ENCODE measurements at regions not wholly inside any gene's neighbourhood (a gene's known extent, or its start where the extent isn't known, plus 50 kb on each side); places are given as distances from the start of the nearest gene placed in this dataset.
"Not testable (repeated sequence)": the region's sequence is repeated elsewhere in the genome, so short reads cannot be mapped to it uniquely, and the experiment has no call there.

- no peak for DNase-seq
Observed at GRCh38 chr3:8319935-8320634, 181.5 kb upstream of the LMCD1 start.

GRCh38 chr3:8320711-8321458 is 180.7 kb upstream of the LMCD1 start:
- no peak for DNase-seq

- no peak for DNase-seq
Observed at GRCh38 chr3:8324747-8325146, 176.9 kb upstream of the LMCD1 start.

- no peak for DNase-seq
Observed at GRCh38 chr3:8325306-8325705, 176.3 kb upstream of the LMCD1 start.

GRCh38 chr3:8325833-8326232 is 175.8 kb upstream of the LMCD1 start:
- DNase-seq = not testable (repeated sequence)

GRCh38 chr3:8327739-8328138 is 173.9 kb upstream of the LMCD1 start:
- no peak for DNase-seq

GRCh38 chr3:8328967-8329366 is 172.7 kb upstream of the LMCD1 start:
- no peak for DNase-seq

GRCh38 chr3:8329598-8329997 is 172.0 kb upstream of the LMCD1 start:
- DNase-seq = no peak

- no peak for DNase-seq
Observed at GRCh38 chr3:8336456-8336855, 165.2 kb upstream of the LMCD1 start.

GRCh38 chr3:8338424-8338823 is 163.2 kb upstream of the LMCD1 start:
- no peak for DNase-seq

GRCh38 chr3:8341821-8342247 is 159.8 kb upstream of the LMCD1 start:
- no peak for DNase-seq

GRCh38 chr3:8343058-8343457 is 158.6 kb upstream of the LMCD1 start:
- no peak for DNase-seq

GRCh38 chr3:8345398-8345797 is 156.2 kb upstream of the LMCD1 start:
- no peak for DNase-seq

- no peak for DNase-seq
Observed at GRCh38 chr3:8348076-8348475, 153.5 kb upstream of the LMCD1 start.

- DNase-seq = no peak
Observed at GRCh38 chr3:8352475-8352874, 149.1 kb upstream of the LMCD1 start.

GRCh38 chr3:8353364-8353763 is 148.3 kb upstream of the LMCD1 start:
- no peak for DNase-seq

GRCh38 chr3:8355346-8355745 is 146.3 kb upstream of the LMCD1 start:
- DNase-seq = no peak

- not testable (repeated sequence) for DNase-seq
Observed at GRCh38 chr3:8356066-8356465, 145.6 kb upstream of the LMCD1 start.

GRCh38 chr3:8357859-8358258 is 143.8 kb upstream of the LMCD1 start:
- DNase-seq = no peak

- DNase-seq = no peak
Observed at GRCh38 chr3:8359133-8359532, 142.5 kb upstream of the LMCD1 start.

GRCh38 chr3:8363200-8363599 is 138.4 kb upstream of the LMCD1 start:
- DNase-seq = no peak

- DNase-seq = no peak
Observed at GRCh38 chr3:8365541-8365940, 136.1 kb upstream of the LMCD1 start.

- no peak for DNase-seq
Observed at GRCh38 chr3:8366219-8366810, 135.3 kb upstream of the LMCD1 start.

- DNase-seq = no peak
Observed at GRCh38 chr3:8368598-8368997, 133.0 kb upstream of the LMCD1 start.

Measured in activated naive CD4-positive, alpha-beta T cell treated with anti-CD3 and anti-CD28 coated beads, Interleukin-2, amount 50 U/mL, for 16 hours (primary cell).